IMR-90 (cell line): ENCODE measurements at regions not wholly inside any gene's neighbourhood (a gene's known extent, or its start where the extent isn't known, plus 50 kb on each side); places are given as distances from the start of the nearest gene placed in this dataset.

Experiments
- BHLHE40 ChIP-seq: fragments of 150-350 bp; IDR thresholded peaks from 2 replicates; pipeline ENCODE4 v1.6.1; 2016; ENCODE audit warnings: mild to moderate bottlenecking, low read depth, low read length
- CTCF ChIP-seq: conservative IDR thresholded peaks from 2 replicates; pipeline ENCODE4 v1.5.1; 2012; ENCODE audit warnings: mild to moderate bottlenecking, low read depth, low read length, improper control_type of control experiment
- MAFK ChIP-seq: IDR thresholded peaks from 2 replicates; pipeline ENCODE4 v1.6.1; 2012; ENCODE audit warnings: low read depth, low read length, improper control_type of control experiment
- MXI1 ChIP-seq: IDR thresholded peaks from 2 replicates; pipeline ENCODE4 v1.6.1; 2012; ENCODE audit warnings: low read depth, mild to moderate bottlenecking, low read length, moderate library complexity, borderline replicate concordance
- POLR2A ChIP-seq: IDR thresholded peaks from 2 replicates; pipeline ENCODE4 v1.6.1; 2012; ENCODE audit warnings: mild to moderate bottlenecking, low read depth, low read length
- RAD21 ChIP-seq: IDR thresholded peaks from 2 replicates; pipeline ENCODE4 v1.6.1; 2012; ENCODE audit warnings: low read length, improper control_type of control experiment
- RFX5 ChIP-seq: IDR thresholded peaks from 2 replicates; pipeline ENCODE4 v1.8.0; 2012; ENCODE audit warnings: low read depth, mild to moderate bottlenecking, low read length, moderate library complexity
- USF2 ChIP-seq: fragments of 150-350 bp; IDR thresholded peaks from 2 replicates; pipeline ENCODE4 v1.6.1; 2017; ENCODE audit warnings: mild to moderate bottlenecking, antibody characterized with exemption, low read length, low read depth

GRCh38 chr9:87152256-87152655, 204.9 kb upstream of the GAS1 start:
- TF ChIP-seq POLR2A, result no peak
- no peak for TF ChIP-seq RAD21
- TF ChIP-seq RFX5, result no peak
- TF ChIP-seq CTCF, result no peak
- TF ChIP-seq USF2, result no peak
- TF ChIP-seq MAFK, result no peak
- no peak for TF ChIP-seq BHLHE40
- no peak for TF ChIP-seq MXI1
